ENCODE measurements at regions not wholly inside any gene's neighbourhood (a gene's known extent, or its start where the extent isn't known, plus 50 kb on each side); places are given as distances from the start of the nearest gene placed in this dataset.

DNA sequence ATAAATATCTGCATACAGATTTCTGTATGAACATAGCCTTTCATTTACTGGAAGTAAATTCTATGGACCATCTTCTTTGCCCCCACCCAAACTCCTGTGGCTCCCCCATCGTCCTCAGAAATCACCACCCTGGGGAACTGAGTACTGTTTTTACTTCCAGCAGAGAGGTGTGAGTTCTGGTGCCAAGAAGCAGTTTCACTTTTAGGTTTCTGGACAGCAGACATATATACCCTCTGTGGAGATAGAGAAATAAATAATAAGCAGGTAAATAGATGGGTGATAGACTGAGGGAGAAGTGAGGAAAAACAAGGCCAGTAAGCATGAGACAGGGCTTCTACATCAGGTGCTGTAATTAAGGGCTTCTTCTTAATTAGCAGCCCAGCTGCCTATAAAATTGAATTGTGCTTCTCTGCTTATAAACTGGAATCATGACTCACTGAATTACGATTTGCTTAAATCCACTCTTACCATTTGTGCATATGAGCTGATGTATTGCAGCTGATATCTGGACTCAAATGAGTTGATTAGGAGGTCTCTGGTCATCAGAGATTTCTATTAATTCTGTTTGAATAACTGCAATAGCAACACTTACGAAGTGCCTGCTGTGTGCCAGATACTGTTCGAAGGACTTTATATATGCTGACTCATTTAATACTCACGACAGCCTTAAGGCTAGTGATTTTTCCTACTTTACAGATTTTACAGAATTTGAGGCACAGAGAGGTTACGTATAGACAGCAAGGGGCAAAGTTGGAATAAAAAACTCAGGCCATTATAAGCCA, 60.8 kb upstream of the DHX15 start:
- DNase-seq (ENCODE audit: low spot score) = no peak
- intact Hi-C loops (cut with micrococcal nuclease; ENCODE audit: unreplicated experiment) = no loop called here
- Histone ChIP-seq H3K27me3 (replicated peaks; ENCODE audit: insufficient read depth, low read depth, low read length, poor library complexity) (no peaks in the 10 kb centered on the region), H3K4me3 (ENCODE audit: low read depth, low read length, poor library complexity, severe bottlenecking) (no peak overlapping the region), H3K4me1 (ENCODE audit: insufficient read depth, low read length, poor library complexity, severe bottlenecking) (no peaks in the 10 kb centered on the region), H3K27ac (ENCODE audit: low read depth, low read length, poor library complexity, severe bottlenecking) (no peak overlapping the region), H3K9me3 (ENCODE audit: low read depth, low read length, poor library complexity, severe bottlenecking) (no peaks in the 10 kb centered on the region), H3K36me3 (ENCODE audit: insufficient read depth, low read length, poor library complexity, severe bottlenecking) (no peaks in the 10 kb centered on the region)
- TF ChIP-seq EZH2 (IDR thresholded peaks at IDR 0.05; ENCODE audit: borderline replicate concordance, low read depth, low read length, poor library complexity, severe bottlenecking) = no peak
- TF ChIP-seq, protein P1, sequence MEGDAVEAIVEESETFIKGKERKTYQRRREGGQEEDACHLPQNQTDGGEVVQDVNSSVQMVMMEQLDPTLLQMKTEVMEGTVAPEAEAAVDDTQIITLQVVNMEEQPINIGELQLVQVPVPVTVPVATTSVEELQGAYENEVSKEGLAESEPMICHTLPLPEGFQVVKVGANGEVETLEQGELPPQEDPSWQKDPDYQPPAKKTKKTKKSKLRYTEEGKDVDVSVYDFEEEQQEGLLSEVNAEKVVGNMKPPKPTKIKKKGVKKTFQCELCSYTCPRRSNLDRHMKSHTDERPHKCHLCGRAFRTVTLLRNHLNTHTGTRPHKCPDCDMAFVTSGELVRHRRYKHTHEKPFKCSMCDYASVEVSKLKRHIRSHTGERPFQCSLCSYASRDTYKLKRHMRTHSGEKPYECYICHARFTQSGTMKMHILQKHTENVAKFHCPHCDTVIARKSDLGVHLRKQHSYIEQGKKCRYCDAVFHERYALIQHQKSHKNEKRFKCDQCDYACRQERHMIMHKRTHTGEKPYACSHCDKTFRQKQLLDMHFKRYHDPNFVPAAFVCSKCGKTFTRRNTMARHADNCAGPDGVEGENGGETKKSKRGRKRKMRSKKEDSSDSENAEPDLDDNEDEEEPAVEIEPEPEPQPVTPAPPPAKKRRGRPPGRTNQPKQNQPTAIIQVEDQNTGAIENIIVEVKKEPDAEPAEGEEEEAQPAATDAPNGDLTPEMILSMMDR (conservative IDR thresholded peaks at IDR 0.05; ENCODE audit: low read depth, low read length) = no peak
- POLR2A ChIA-PET (ENCODE audit: low non-redundant PET) = no interaction called here
- CTCF ChIA-PET = no interaction called here
- no TSS peak for BruUV-seq (replicated peaks)

DNA sequence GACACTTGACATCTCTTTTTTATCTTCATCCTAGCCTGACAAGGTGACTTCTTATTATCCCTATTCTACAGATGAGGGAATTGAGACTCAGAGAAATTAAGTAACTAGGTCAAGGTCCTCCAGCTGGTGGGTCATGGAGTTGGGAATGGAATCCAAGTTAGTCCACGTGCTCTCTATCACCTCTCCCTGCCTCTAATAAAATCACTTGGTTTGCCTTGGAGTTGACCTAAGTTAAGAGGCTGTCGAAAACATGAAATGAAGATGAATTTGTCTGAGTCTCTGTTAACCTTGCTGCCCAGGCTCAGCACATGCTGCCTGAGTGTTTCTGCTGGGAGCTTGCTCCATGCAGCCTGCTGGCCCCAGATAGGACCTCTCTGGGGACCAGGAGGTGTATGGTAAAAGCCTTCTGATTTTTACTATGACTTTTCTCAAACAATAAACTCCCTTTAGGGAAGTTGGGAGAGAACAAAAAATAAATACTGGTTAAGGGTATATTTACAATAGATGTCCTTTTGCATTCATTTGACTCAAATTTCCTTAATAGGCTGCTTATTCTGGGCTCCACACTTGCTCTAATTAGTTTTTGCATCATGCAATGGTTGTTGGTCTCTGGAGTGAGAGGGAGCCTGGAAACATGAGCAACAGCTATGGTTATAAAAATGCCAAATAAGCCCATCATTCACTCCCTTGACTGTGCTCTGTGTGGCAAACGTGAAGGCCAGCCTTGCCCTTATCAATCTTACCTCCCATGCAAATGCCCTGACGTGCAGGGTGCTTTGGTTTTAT, 61.6 kb upstream of the DHX15 start:
- ChIA-PET CTCF (no interaction called here), POLR2A (ENCODE audit: low non-redundant PET) (no interaction called here)
- no peaks in the 10 kb centered on the region for H3K36me3 ChIP-seq (ENCODE audit: insufficient read depth, low read length, poor library complexity, severe bottlenecking)
- H3K4me1 ChIP-seq (ENCODE audit: insufficient read depth, low read length, poor library complexity, severe bottlenecking) = no peaks in the 10 kb centered on the region
- intact Hi-C loops (cut with micrococcal nuclease; ENCODE audit: unreplicated experiment) = no loop called here
- no peaks in the 10 kb centered on the region for H3K27me3 ChIP-seq (replicated peaks; ENCODE audit: insufficient read depth, low read depth, low read length, poor library complexity)
- H3K4me3 ChIP-seq (ENCODE audit: low read depth, low read length, poor library complexity, severe bottlenecking) = no peak overlapping the region
- TF ChIP-seq EZH2 (IDR thresholded peaks at IDR 0.05; ENCODE audit: borderline replicate concordance, low read depth, low read length, poor library complexity, severe bottlenecking) = no peak
- TF ChIP-seq, protein P1 (conservative IDR thresholded peaks at IDR 0.05; ENCODE audit: low read depth, low read length) = no peak
- no peak for DNase-seq (ENCODE audit: low spot score)
- no peak overlapping the region for H3K27ac ChIP-seq (ENCODE audit: low read depth, low read length, poor library complexity, severe bottlenecking)
- BruUV-seq (replicated peaks) = no TSS peak
- H3K9me3 ChIP-seq (ENCODE audit: low read depth, low read length, poor library complexity, severe bottlenecking) = no peaks in the 10 kb centered on the region

DNA sequence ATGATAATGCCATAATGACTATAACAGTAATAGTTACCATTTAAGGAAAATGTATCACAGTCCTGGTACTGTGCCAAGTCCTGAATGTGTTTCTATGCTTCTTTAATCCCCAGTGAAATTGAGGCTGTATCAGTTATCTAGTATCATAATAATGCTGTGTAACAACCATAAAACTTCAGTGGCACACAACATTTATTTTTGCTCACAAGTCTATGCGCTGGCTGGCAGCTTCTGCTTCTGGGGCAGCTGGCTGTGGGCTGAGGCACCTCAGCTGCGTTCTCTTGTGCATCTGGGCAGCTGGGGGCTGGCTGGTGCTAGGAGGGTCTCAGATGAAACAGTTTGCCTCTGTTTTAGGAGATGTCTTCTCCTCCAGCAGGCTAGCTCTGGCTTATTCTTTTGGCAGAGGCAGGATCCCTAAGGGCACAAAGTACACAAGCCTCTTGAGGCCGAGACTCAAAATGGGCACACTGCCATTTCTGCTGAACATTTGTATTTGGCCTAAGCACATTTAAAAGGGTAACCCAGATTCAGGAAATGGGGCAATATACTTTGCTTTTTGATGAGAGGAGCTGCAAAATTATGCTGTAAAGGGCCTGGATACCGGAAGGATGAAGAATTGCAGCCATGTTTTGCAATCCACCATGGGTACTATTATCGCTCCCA, 62.6 kb upstream of the DHX15 start:
- POLR2A ChIA-PET (ENCODE audit: low non-redundant PET) = no interaction called here
- TF ChIP-seq, protein P1 (conservative IDR thresholded peaks at IDR 0.05; ENCODE audit: low read depth, low read length) = no peak
- TF ChIP-seq EZH2 (IDR thresholded peaks at IDR 0.05; ENCODE audit: borderline replicate concordance, low read depth, low read length, poor library complexity, severe bottlenecking) = no peak
- Histone ChIP-seq H3K4me3 (ENCODE audit: low read depth, low read length, poor library complexity, severe bottlenecking) (no peak overlapping the region), H3K9me3 (ENCODE audit: low read depth, low read length, poor library complexity, severe bottlenecking) (no peaks in the 10 kb centered on the region), H3K4me1 (ENCODE audit: insufficient read depth, low read length, poor library complexity, severe bottlenecking) (no peaks in the 10 kb centered on the region), H3K36me3 (ENCODE audit: insufficient read depth, low read length, poor library complexity, severe bottlenecking) (no peaks in the 10 kb centered on the region), H3K27me3 (replicated peaks; ENCODE audit: insufficient read depth, low read depth, low read length, poor library complexity) (no peaks in the 10 kb centered on the region), H3K27ac (ENCODE audit: low read depth, low read length, poor library complexity, severe bottlenecking) (no peak overlapping the region)
- intact Hi-C loops (cut with micrococcal nuclease; ENCODE audit: unreplicated experiment) = no loop called here
- CTCF ChIA-PET = no interaction called here
- no TSS peak for BruUV-seq (replicated peaks)
- no peak for DNase-seq (ENCODE audit: low spot score)

Measured in A673 (cell line).